ENCODE measurements at regions not wholly inside any gene's neighbourhood (a gene's known extent, or its start where the extent isn't known, plus 50 kb on each side); places are given as distances from the start of the nearest gene placed in this dataset.

DNA sequence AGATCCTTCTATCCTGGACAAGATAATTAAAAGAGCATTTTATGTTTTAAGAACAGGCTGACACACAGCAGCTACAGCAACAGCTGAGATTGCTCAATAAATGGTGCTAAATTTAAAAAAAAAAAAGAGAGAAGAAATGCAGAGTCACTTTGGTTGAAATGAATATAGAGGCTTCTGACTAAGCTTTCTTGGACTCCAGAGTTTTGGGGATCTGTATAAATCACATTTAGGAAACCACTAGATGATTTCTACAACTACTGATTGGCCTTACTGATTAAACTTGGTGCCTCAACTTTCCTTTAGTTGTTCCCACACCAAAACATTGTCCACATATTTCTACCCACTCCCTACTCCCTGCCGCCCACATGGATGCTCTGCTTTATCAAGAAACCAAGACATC, 132.9 kb upstream of the ZBTB20 start:
- Histone ChIP-seq H3K36me3 (ENCODE audit: control insufficient read depth, insufficient read depth, low read length) (no peaks in the 10 kb centered on the region), H3K4me3 (ENCODE audit: low read depth, low read length) (no peak overlapping the region), H3K27me3 (ENCODE audit: control insufficient read depth, insufficient read depth, low read length) (no peaks in the 10 kb centered on the region)
- TF ChIP-seq CTCF (IDR thresholded peaks at IDR 0.05; ENCODE audit: insufficient read depth, low read length, severe bottlenecking) = no peak
- DNase-seq (ENCODE audit: low read depth) = no peak
- FAIRE-seq = no peak

- FAIRE-seq = no peak
- TF ChIP-seq CTCF (IDR thresholded peaks at IDR 0.05; ENCODE audit: insufficient read depth, low read length, severe bottlenecking) = no peak
Measured at GRCh38 chr3:115280506-115280905, 133.4 kb upstream of the ZBTB20 start.

GRCh38 chr3:115281697-115282675, 134.9 kb upstream of the ZBTB20 start:
- Histone ChIP-seq H3K4me3 (ENCODE audit: low read depth, low read length) (no peak overlapping the region), H3K36me3 (ENCODE audit: control insufficient read depth, insufficient read depth, low read length) (no peaks in the 10 kb centered on the region), H3K27me3 (ENCODE audit: control insufficient read depth, insufficient read depth, low read length) (no peaks in the 10 kb centered on the region)
- DNase-seq (ENCODE audit: low read depth) = no peak
- TF ChIP-seq CTCF (IDR thresholded peaks at IDR 0.05; ENCODE audit: insufficient read depth, low read length, severe bottlenecking) = no peak
- no peak for FAIRE-seq

More at GRCh38 chr3:115280506-115280905, 133.4 kb upstream of the ZBTB20 start:
- H3K36me3 ChIP-seq (ENCODE audit: control insufficient read depth, insufficient read depth, low read length) = no peaks in the 10 kb centered on the region
- no peaks in the 10 kb centered on the region for H3K27me3 ChIP-seq (ENCODE audit: control insufficient read depth, insufficient read depth, low read length)
- no peak for DNase-seq (ENCODE audit: low read depth)
- H3K4me3 ChIP-seq (ENCODE audit: low read depth, low read length) = no peak overlapping the region

GRCh38 chr3:115284980-115285379, 137.9 kb upstream of the ZBTB20 start:
- no peak for DNase-seq (ENCODE audit: low read depth)
- no peak for TF ChIP-seq CTCF (IDR thresholded peaks at IDR 0.05; ENCODE audit: insufficient read depth, low read length, severe bottlenecking)
- H3K27me3 ChIP-seq (ENCODE audit: control insufficient read depth, insufficient read depth, low read length) = no peaks in the 10 kb centered on the region
- FAIRE-seq = no peak
- H3K4me3 ChIP-seq (ENCODE audit: low read depth, low read length) = no peak overlapping the region
- H3K36me3 ChIP-seq (ENCODE audit: control insufficient read depth, insufficient read depth, low read length) = no peaks in the 10 kb centered on the region

GRCh38 chr3:115286529-115287197, 139.6 kb upstream of the ZBTB20 start:
- Histone ChIP-seq H3K27me3 (ENCODE audit: control insufficient read depth, insufficient read depth, low read length) (no peaks in the 10 kb centered on the region), H3K4me3 (ENCODE audit: low read depth, low read length) (no peak overlapping the region), H3K36me3 (ENCODE audit: control insufficient read depth, insufficient read depth, low read length) (no peaks in the 10 kb centered on the region)
- no peak for TF ChIP-seq CTCF (IDR thresholded peaks at IDR 0.05; ENCODE audit: insufficient read depth, low read length, severe bottlenecking)
- peak; percentile 8 for DNase-seq (ENCODE audit: low read depth)
- FAIRE-seq = no peak

Measured in bronchial epithelial cell (primary cell).